ENCODE measurements at regions not wholly inside any gene's neighbourhood (a gene's known extent, or its start where the extent isn't known, plus 50 kb on each side); places are given as distances from the start of the nearest gene placed in this dataset.

- TF ChIP-seq CTCF (IDR thresholded peaks at IDR 0.05; ENCODE audit: low read depth, low read length) (no peak), EZH2phosphoT487 (IDR thresholded peaks at IDR 0.05; ENCODE audit: low read depth) (no peak)
Observed at GRCh38 chr3:36147934-36148558, 232.3 kb upstream of the STAC start.

Data from OCI-LY3 (cell line).